BLaER1 (cell line): ENCODE measurements at regions not wholly inside any gene's neighbourhood (a gene's known extent, or its start where the extent isn't known, plus 50 kb on each side); places are given as distances from the start of the nearest gene placed in this dataset.

ENCODE experiments used
- H3K27ac ChIP-seq: shearing (Covaris generic); formaldehyde crosslinking; 2 replicates; pipeline ENCODE4 v1.8.1; 2022
- H3K27me3 ChIP-seq: shearing (Covaris generic); formaldehyde crosslinking; 2 replicates; pipeline ENCODE4 v1.8.1; 2022
- H3K36me3 ChIP-seq: shearing (Covaris generic); formaldehyde crosslinking; 2 replicates; pipeline ENCODE4 v1.8.1; 2022
- H3K4me1 ChIP-seq: shearing (Covaris generic); formaldehyde crosslinking; 2 replicates; pipeline ENCODE4 v1.8.1; 2022
- H3K4me2 ChIP-seq: shearing (Covaris generic); formaldehyde crosslinking; 2 replicates; pipeline ENCODE4 v1.8.1; 2022
- H3K4me3 ChIP-seq: shearing (Covaris generic); formaldehyde crosslinking; 2 replicates; pipeline ENCODE4 v1.8.1; 2022
- H3K9ac ChIP-seq: shearing (Covaris generic); formaldehyde crosslinking; 2 replicates; pipeline ENCODE4 v1.8.1; 2022
- H3K9me3 ChIP-seq: shearing (Covaris generic); formaldehyde crosslinking; 2 replicates; pipeline ENCODE4 v1.8.1; 2022
- H4K20me1 ChIP-seq: shearing (Covaris generic); formaldehyde crosslinking; 2 replicates; pipeline ENCODE4 v1.8.1; 2022
- Cebpa-rat ChIP-seq: shearing (Covaris generic); IDR thresholded peaks from 2 replicates; pipeline ENCODE4 v1.8.1; 2022

GRCh38 chr3:117404730-117405129, 695.2 kb downstream of the TUSC7 start:
- Histone ChIP-seq H3K4me2 (peak overlapping the region; percentile 32; the same call in 1 of the 2 replicates), H3K27ac (no peak overlapping the region), H3K36me3 (no peaks in the 10 kb centered on the region), H3K27me3 (no peaks in the 10 kb centered on the region), H3K9ac (no peak overlapping the region), H3K4me1 (peaks cover 11% of the 10 kb centered on the region), H3K9me3 (no peaks in the 10 kb centered on the region), H3K4me3 (no peak overlapping the region), H4K20me1 (no peaks in the 10 kb centered on the region)
- TF ChIP-seq Cebpa-rat: no peak

- Histone ChIP-seq H3K36me3 (no peaks in the 10 kb centered on the region), H3K27me3 (no peaks in the 10 kb centered on the region), H3K27ac (no peak overlapping the region), H3K9me3 (no peaks in the 10 kb centered on the region), H3K4me3 (no peak overlapping the region), H4K20me1 (no peaks in the 10 kb centered on the region), H3K4me1 (peaks cover 11% of the 10 kb centered on the region), H3K9ac (no peak overlapping the region), H3K4me2 (no peak overlapping the region)
- TF ChIP-seq Cebpa-rat: no peak
Measured at GRCh38 chr3:117405359-117405758, 695.8 kb downstream of the TUSC7 start.

- Histone ChIP-seq H4K20me1 (no peaks in the 10 kb centered on the region), H3K9me3 (no peaks in the 10 kb centered on the region), H3K27me3 (no peaks in the 10 kb centered on the region), H3K4me1 (peaks cover 27% of the 10 kb centered on the region), H3K4me3 (no peak overlapping the region), H3K9ac (no peak overlapping the region), H3K27ac (no peak overlapping the region), H3K4me2 (no peak overlapping the region), H3K36me3 (no peaks in the 10 kb centered on the region)
- TF ChIP-seq Cebpa-rat: no peak
Measured at GRCh38 chr3:117407317-117407716, 697.7 kb downstream of the TUSC7 start.

GRCh38 chr3:117408811-117409210, 699.2 kb downstream of the TUSC7 start:
- H3K27me3 ChIP-seq: no peaks in the 10 kb centered on the region
- H3K4me2 ChIP-seq: no peak overlapping the region
- no peaks in the 10 kb centered on the region for H3K9me3 ChIP-seq
- H4K20me1 ChIP-seq: no peaks in the 10 kb centered on the region
- TF ChIP-seq Cebpa-rat: no peak
- peaks cover 32% of the 10 kb centered on the region for H3K4me1 ChIP-seq
- no peak overlapping the region for H3K9ac ChIP-seq
- no peak overlapping the region for H3K4me3 ChIP-seq
- H3K36me3 ChIP-seq: no peaks in the 10 kb centered on the region
- H3K27ac ChIP-seq: no peak overlapping the region

GRCh38 chr3:117409256-117409655, 699.7 kb downstream of the TUSC7 start:
- no peak overlapping the region for H3K4me3 ChIP-seq
- no peaks in the 10 kb centered on the region for H4K20me1 ChIP-seq
- H3K27ac ChIP-seq: no peak overlapping the region
- H3K4me1 ChIP-seq: peaks cover 32% of the 10 kb centered on the region
- no peak overlapping the region for H3K4me2 ChIP-seq
- H3K27me3 ChIP-seq: no peaks in the 10 kb centered on the region
- no peaks in the 10 kb centered on the region for H3K36me3 ChIP-seq
- no peak for TF ChIP-seq Cebpa-rat
- no peaks in the 10 kb centered on the region for H3K9me3 ChIP-seq
- no peak overlapping the region for H3K9ac ChIP-seq

GRCh38 chr3:117409701-117410459, 700.3 kb downstream of the TUSC7 start:
- TF ChIP-seq Cebpa-rat: no peak
- Histone ChIP-seq H3K27me3 (no peaks in the 10 kb centered on the region), H3K4me3 (no peak overlapping the region), H4K20me1 (no peaks in the 10 kb centered on the region), H3K9me3 (no peaks in the 10 kb centered on the region), H3K27ac (no peak overlapping the region), H3K4me2 (no peak overlapping the region; the same call in 1 of the 2 replicates), H3K36me3 (no peaks in the 10 kb centered on the region), H3K9ac (no peak overlapping the region), H3K4me1 (peaks cover 27% of the 10 kb centered on the region)

- H3K4me2 ChIP-seq: peak overlapping the region; percentile 57
- H3K36me3 ChIP-seq: no peaks in the 10 kb centered on the region
- peak overlapping the region; percentile 33; the same call in 1 of the 2 replicates for H3K27ac ChIP-seq
- H3K9me3 ChIP-seq: no peaks in the 10 kb centered on the region
- H3K27me3 ChIP-seq: no peaks in the 10 kb centered on the region
- no peak overlapping the region for H3K9ac ChIP-seq
- peaks cover 21% of the 10 kb centered on the region for H3K4me1 ChIP-seq
- TF ChIP-seq Cebpa-rat: no peak
- H3K4me3 ChIP-seq: no peak overlapping the region
- no peaks in the 10 kb centered on the region for H4K20me1 ChIP-seq
Measured at GRCh38 chr3:117411971-117412370, 702.4 kb downstream of the TUSC7 start.

GRCh38 chr3:117417411-117417810, 707.8 kb downstream of the TUSC7 start:
- Histone ChIP-seq H3K4me3 (no peak overlapping the region), H4K20me1 (no peaks in the 10 kb centered on the region), H3K4me2 (no peak overlapping the region), H3K9me3 (no peaks in the 10 kb centered on the region), H3K27me3 (no peaks in the 10 kb centered on the region), H3K27ac (no peak overlapping the region), H3K36me3 (no peaks in the 10 kb centered on the region), H3K4me1 (peaks cover 4% of the 10 kb centered on the region), H3K9ac (no peak overlapping the region)
- TF ChIP-seq Cebpa-rat: no peak

- Histone ChIP-seq H4K20me1 (no peaks in the 10 kb centered on the region), H3K9me3 (no peaks in the 10 kb centered on the region), H3K9ac (no peak overlapping the region), H3K36me3 (no peaks in the 10 kb centered on the region), H3K27me3 (no peaks in the 10 kb centered on the region), H3K4me3 (no peak overlapping the region), H3K27ac (no peak overlapping the region), H3K4me2 (no peak overlapping the region), H3K4me1 (no peaks in the 10 kb centered on the region; the same call in 1 of the 2 replicates)
- no peak for TF ChIP-seq Cebpa-rat
Measured at GRCh38 chr3:117427081-117427480, 717.5 kb downstream of the TUSC7 start.

GRCh38 chr3:117433427-117433826, 723.8 kb downstream of the TUSC7 start:
- Histone ChIP-seq H3K27me3 (no peaks in the 10 kb centered on the region), H3K9ac (no peak overlapping the region), H3K27ac (no peak overlapping the region), H3K4me3 (no peak overlapping the region), H3K4me1 (peaks cover 8% of the 10 kb centered on the region; the same call in 1 of the 2 replicates), H3K4me2 (peak overlapping the region; percentile 22; the same call in 1 of the 2 replicates), H3K9me3 (no peaks in the 10 kb centered on the region), H4K20me1 (no peaks in the 10 kb centered on the region), H3K36me3 (no peaks in the 10 kb centered on the region)
- no peak for TF ChIP-seq Cebpa-rat
